ENCODE measurements at regions not wholly inside any gene's neighbourhood (a gene's known extent, or its start where the extent isn't known, plus 50 kb on each side); places are given as distances from the start of the nearest gene placed in this dataset.

DNA sequence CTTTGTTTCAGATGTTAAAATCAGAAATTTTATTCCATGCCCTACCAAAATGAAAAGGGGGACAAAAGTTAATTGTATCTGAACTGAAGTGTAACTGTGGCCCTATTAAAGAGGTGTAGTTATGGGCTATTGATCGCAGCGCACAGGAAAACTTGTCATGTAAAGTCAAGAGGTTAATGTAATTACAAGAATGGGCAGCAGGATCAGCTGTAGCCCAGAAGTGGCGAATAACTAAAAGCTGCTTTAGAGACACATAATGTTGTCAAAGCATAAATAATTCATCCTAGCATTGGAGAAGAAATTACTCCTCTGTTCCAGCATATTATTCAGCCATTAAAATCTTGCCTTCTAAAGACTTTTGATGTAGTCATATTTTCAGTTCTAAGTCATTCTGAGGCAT lies 211.8 kb downstream of the EPHA4 start:
- Histone ChIP-seq H3K4me1 (no peaks in the 10 kb centered on the region), H3K4me3 (no peak overlapping the region), H3K27ac (no peak overlapping the region), H3K36me3 (no peaks in the 10 kb centered on the region), H3K9me3 (no peaks in the 10 kb centered on the region), H3K27me3 (no peaks in the 10 kb centered on the region)
- TF ChIP-seq POLR2AphosphoS5 (IDR thresholded peaks at IDR 0.05) (no peak), EP300 (IDR thresholded peaks at IDR 0.05; ENCODE audit: low read depth) (no peak), POLR2A (IDR thresholded peaks at IDR 0.05) (no peak)
- TF ChIP-seq, protein P1, sequence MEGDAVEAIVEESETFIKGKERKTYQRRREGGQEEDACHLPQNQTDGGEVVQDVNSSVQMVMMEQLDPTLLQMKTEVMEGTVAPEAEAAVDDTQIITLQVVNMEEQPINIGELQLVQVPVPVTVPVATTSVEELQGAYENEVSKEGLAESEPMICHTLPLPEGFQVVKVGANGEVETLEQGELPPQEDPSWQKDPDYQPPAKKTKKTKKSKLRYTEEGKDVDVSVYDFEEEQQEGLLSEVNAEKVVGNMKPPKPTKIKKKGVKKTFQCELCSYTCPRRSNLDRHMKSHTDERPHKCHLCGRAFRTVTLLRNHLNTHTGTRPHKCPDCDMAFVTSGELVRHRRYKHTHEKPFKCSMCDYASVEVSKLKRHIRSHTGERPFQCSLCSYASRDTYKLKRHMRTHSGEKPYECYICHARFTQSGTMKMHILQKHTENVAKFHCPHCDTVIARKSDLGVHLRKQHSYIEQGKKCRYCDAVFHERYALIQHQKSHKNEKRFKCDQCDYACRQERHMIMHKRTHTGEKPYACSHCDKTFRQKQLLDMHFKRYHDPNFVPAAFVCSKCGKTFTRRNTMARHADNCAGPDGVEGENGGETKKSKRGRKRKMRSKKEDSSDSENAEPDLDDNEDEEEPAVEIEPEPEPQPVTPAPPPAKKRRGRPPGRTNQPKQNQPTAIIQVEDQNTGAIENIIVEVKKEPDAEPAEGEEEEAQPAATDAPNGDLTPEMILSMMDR (IDR thresholded peaks at IDR 0.05): no peak
- WGBS, 2 donors (ENCODE audit: low coverage in 1 of 2): 91 to 92% methylated on average over 3 of the region's 3 CpGs
- in situ Hi-C loops (cut with MboI; ENCODE audit: low pct_ligation_motif_present in 1 of 4, low pct_unique_long_range_greater_than_20kb in 1 of 4, low sequenced_read_pairs in 3 of 4): no loop called here
- DNase-seq: no peak
- intact Hi-C loops (cut with DNase I; ENCODE audit: low total_unique reads): no loop called here

DNA sequence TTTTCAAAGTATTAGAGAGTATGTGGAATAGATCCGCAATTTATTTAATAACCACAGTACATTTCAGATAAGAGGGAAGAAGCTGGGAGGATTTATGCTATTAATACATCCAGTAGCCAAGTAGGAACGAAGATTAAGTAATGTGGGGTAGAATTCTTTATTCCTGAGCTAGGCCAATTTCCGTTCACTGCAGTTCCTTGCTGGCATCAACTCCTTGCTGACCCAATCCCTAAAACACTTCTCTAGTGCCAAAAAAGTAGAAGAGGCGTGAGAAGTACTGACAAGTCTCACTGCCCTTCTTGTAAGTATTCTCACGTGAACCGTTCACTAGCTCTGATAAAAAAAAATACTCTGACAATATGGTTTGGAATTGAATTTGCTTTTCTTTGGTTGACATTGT lies 211.4 kb downstream of the EPHA4 start:
- H3K27ac ChIP-seq: no peak overlapping the region
- no peak for DNase-seq
- TF ChIP-seq, protein P1 (IDR thresholded peaks at IDR 0.05): no peak
- TF ChIP-seq EP300 (IDR thresholded peaks at IDR 0.05; ENCODE audit: low read depth) (no peak), POLR2A (IDR thresholded peaks at IDR 0.05) (no peak), POLR2AphosphoS5 (IDR thresholded peaks at IDR 0.05) (no peak)
- 87 to 88% methylated on average over 6 of the region's 6 CpGs for whole genome bisulfite sequencing, 2 donors (ENCODE audit: low coverage in 1 of 2)
- no peaks in the 10 kb centered on the region for H3K36me3 ChIP-seq
- H3K27me3 ChIP-seq: no peaks in the 10 kb centered on the region
- intact Hi-C loops (cut with DNase I; ENCODE audit: low total_unique reads): no loop called here
- in situ Hi-C loops (cut with MboI; ENCODE audit: low pct_ligation_motif_present in 1 of 4, low pct_unique_long_range_greater_than_20kb in 1 of 4, low sequenced_read_pairs in 3 of 4): no loop called here
- H3K4me3 ChIP-seq: no peak overlapping the region
- no peaks in the 10 kb centered on the region for H3K4me1 ChIP-seq
- no peaks in the 10 kb centered on the region for H3K9me3 ChIP-seq

DNA sequence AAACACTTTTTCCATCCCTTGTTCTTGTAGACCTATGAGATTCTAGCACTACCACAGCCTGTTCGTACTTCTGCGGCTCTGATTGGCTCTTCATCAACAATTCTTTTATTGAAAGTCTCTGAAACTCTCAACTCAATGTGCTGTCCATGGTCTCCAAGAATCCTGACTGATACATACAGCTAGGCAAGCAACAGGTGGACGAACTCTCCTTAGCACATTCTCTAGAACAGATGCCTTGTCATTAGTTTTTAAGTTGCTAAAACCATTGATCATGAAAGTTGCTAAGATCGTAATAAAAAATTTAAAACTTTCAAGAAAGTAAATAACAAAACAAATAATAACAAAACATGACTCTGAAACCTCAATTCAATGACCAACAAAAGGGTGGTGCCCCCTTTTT lies 210.5 kb downstream of the EPHA4 start:
- H3K4me1 ChIP-seq: no peaks in the 10 kb centered on the region
- TF ChIP-seq POLR2AphosphoS5 (IDR thresholded peaks at IDR 0.05) (no peak), POLR2A (IDR thresholded peaks at IDR 0.05) (no peak), EP300 (IDR thresholded peaks at IDR 0.05; ENCODE audit: low read depth) (no peak)
- TF ChIP-seq, protein P1 (IDR thresholded peaks at IDR 0.05): no peak

DNA sequence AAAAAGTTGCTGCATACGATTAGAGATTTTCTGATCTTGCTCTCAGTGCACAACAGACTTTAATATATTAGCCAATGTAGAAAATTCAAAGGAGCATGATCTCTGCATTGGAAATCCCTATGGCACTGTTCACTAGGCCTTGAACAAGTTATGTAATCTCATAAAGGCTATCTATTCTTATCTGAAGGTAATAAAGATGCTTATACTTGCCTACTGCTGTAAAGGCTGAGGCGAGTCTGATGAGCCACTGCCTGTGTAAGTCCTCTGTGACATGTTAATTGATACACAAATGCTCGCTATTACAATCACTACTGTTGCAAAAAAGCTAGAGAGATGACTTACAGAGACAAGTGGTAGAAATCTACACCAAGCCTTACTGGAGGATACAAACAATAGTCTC lies 207.4 kb downstream of the EPHA4 start:
- WGBS, 2 donors (ENCODE audit: low coverage in 1 of 2): 60 to 67% methylated on average over 3 of the region's 3 CpGs
- H3K4me1 ChIP-seq: no peaks in the 10 kb centered on the region
- in situ Hi-C loops (cut with MboI; ENCODE audit: low pct_ligation_motif_present in 1 of 4, low pct_unique_long_range_greater_than_20kb in 1 of 4, low sequenced_read_pairs in 3 of 4): no loop called here
- H3K36me3 ChIP-seq: no peaks in the 10 kb centered on the region
- H3K4me3 ChIP-seq: no peak overlapping the region
- no peaks in the 10 kb centered on the region for H3K9me3 ChIP-seq
- TF ChIP-seq POLR2AphosphoS5 (IDR thresholded peaks at IDR 0.05): no peak
- TF ChIP-seq EP300 (IDR thresholded peaks at IDR 0.05; ENCODE audit: low read depth): no peak
- intact Hi-C loops (cut with DNase I; ENCODE audit: low total_unique reads): no loop called here
- H3K27me3 ChIP-seq: no peaks in the 10 kb centered on the region
- no peak overlapping the region for H3K27ac ChIP-seq
- DNase-seq: no peak

More for the DNA sequence above, 210.5 kb downstream of the EPHA4 start:
- Histone ChIP-seq H3K27me3 (no peaks in the 10 kb centered on the region), H3K36me3 (no peaks in the 10 kb centered on the region), H3K9me3 (no peaks in the 10 kb centered on the region), H3K27ac (no peak overlapping the region), H3K4me3 (no peak overlapping the region)
- intact Hi-C loops (cut with DNase I; ENCODE audit: low total_unique reads): no loop called here
- WGBS, 2 donors (ENCODE audit: low coverage in 1 of 2): 91 to 100% methylated on average over 2 to 4 of the region's 4 CpGs
- in situ Hi-C loops (cut with MboI; ENCODE audit: low pct_ligation_motif_present in 1 of 4, low pct_unique_long_range_greater_than_20kb in 1 of 4, low sequenced_read_pairs in 3 of 4): no loop called here
- DNase-seq: no peak

Small RNA genes lying in the stretch of these regions (small RNA-seq; reads per million reads assigned to genes)
- gene AC011233.1 (0 reads per million in 4 donors), gene MIR4268 (0 reads per million in 4 donors)

Data from transverse colon (tissue), 4 donors.